ENCODE measurements at regions not wholly inside any gene's neighbourhood (a gene's known extent, or its start where the extent isn't known, plus 50 kb on each side); places are given as distances from the start of the nearest gene placed in this dataset.

- in situ Hi-C loops (cut with MboI) = no loop called here
- CTCF ChIA-PET (ENCODE audit: low intra/inter-chr PET ratio) = no interaction called here
- TF ChIP-seq, protein P1, sequence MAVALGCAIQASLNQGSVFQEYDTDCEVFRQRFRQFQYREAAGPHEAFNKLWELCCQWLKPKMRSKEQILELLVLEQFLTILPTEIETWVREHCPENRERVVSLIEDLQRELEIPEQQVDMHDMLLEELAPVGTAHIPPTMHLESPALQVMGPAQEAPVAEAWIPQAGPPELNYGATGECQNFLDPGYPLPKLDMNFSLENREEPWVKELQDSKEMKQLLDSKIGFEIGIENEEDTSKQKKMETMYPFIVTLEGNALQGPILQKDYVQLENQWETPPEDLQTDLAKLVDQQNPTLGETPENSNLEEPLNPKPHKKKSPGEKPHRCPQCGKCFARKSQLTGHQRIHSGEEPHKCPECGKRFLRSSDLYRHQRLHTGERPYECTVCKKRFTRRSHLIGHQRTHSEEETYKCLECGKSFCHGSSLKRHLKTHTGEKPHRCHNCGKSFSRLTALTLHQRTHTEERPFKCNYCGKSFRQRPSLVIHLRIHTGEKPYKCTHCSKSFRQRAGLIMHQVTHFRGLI (CRISPR knock-in tag; IDR thresholded peaks at IDR 0.05) = no peak
- TF ChIP-seq CBX5 (IDR thresholded peaks at IDR 0.05; ENCODE audit: borderline replicate concordance, low read depth) = no peak
- no peak for TF ChIP-seq SETDB1 (IDR thresholded peaks at IDR 0.05; ENCODE audit: low read length)
- TF ChIP-seq C11orf30 (IDR thresholded peaks at IDR 0.05; ENCODE audit: low read depth) = no peak
- no peak for TF ChIP-seq ZBTB9 (CRISPR knock-in tag; IDR thresholded peaks at IDR 0.05)
- no peak for TF ChIP-seq MTF1 (CRISPR knock-in tag; IDR thresholded peaks at IDR 0.05; ENCODE audit: borderline replicate concordance)
- TF ChIP-seq ZNF586 (CRISPR knock-in tag; conservative IDR thresholded peaks at IDR 0.05) = no peak
- TF ChIP-seq ILK (tag; IDR thresholded peaks at IDR 0.05; ENCODE audit: borderline replicate concordance, low read depth) = no peak
- TF ChIP-seq, protein P2, sequence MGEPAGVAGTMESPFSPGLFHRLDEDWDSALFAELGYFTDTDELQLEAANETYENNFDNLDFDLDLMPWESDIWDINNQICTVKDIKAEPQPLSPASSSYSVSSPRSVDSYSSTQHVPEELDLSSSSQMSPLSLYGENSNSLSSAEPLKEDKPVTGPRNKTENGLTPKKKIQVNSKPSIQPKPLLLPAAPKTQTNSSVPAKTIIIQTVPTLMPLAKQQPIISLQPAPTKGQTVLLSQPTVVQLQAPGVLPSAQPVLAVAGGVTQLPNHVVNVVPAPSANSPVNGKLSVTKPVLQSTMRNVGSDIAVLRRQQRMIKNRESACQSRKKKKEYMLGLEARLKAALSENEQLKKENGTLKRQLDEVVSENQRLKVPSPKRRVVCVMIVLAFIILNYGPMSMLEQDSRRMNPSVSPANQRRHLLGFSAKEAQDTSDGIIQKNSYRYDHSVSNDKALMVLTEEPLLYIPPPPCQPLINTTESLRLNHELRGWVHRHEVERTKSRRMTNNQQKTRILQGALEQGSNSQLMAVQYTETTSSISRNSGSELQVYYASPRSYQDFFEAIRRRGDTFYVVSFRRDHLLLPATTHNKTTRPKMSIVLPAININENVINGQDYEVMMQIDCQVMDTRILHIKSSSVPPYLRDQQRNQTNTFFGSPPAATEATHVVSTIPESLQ (CRISPR knock-in tag; IDR thresholded peaks at IDR 0.05) = no peak
- TF ChIP-seq HDAC2 (IDR thresholded peaks at IDR 0.05) = no peak
- no peak for TF ChIP-seq E2F8 (IDR thresholded peaks at IDR 0.05; ENCODE audit: low read depth, partially characterized antibody)
- TF ChIP-seq ARNT (IDR thresholded peaks at IDR 0.05) = no peak
- TF ChIP-seq, protein P3, sequence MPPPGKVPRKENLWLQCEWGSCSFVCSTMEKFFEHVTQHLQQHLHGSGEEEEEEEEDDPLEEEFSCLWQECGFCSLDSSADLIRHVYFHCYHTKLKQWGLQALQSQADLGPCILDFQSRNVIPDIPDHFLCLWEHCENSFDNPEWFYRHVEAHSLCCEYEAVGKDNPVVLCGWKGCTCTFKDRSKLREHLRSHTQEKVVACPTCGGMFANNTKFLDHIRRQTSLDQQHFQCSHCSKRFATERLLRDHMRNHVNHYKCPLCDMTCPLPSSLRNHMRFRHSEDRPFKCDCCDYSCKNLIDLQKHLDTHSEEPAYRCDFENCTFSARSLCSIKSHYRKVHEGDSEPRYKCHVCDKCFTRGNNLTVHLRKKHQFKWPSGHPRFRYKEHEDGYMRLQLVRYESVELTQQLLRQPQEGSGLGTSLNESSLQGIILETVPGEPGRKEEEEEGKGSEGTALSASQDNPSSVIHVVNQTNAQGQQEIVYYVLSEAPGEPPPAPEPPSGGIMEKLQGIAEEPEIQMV (tag; conservative IDR thresholded peaks at IDR 0.05; ENCODE audit: low read depth) = no peak
- TF ChIP-seq RAD51 (IDR thresholded peaks at IDR 0.05; ENCODE audit: borderline replicate concordance, low read depth) = no peak
These were observed 101.0 kb downstream of the HSPH1 start for GRCh38 chr13:31060655-31061054.

More at GRCh38 chr13:31060655-31061054, 101.0 kb downstream of the HSPH1 start:
- Histone ChIP-seq H3K79me2 (ENCODE audit: control insufficient read depth, insufficient read depth, low read length) (no peaks in the 10 kb centered on the region), H3K4me2 (ENCODE audit: insufficient read depth, low read length) (no peak overlapping the region), H3K27ac (ENCODE audit: extremely low read depth, low read depth, low read length) (no peak overlapping the region), H3K4me1 (replicated peaks in 1 of 2; ENCODE audit: control insufficient read depth in 2 of 2, insufficient read depth in 2 of 2, low read length in 2 of 2) (no peaks in the 10 kb centered on the region), H3K9me1 (ENCODE audit: control insufficient read depth, insufficient read depth, low read length) (no peaks in the 10 kb centered on the region), H4K20me1 (replicated peaks; ENCODE audit: control insufficient read depth, insufficient read depth, low read length) (no peaks in the 10 kb centered on the region), H3K27me3 (ENCODE audit: control insufficient read depth in 2 of 2, insufficient read depth in 2 of 2, low read length in 2 of 2) (no peaks in the 10 kb centered on the region; a peak in 1 of 5 replicates), H3K4me3 (no peak overlapping the region), H3K9ac (ENCODE audit: insufficient read depth in 1 of 2, low read depth in 2 of 2, low read length in 2 of 2) (no peak overlapping the region), H2AFZ (ENCODE audit: low read depth, low read length) (no peak overlapping the region), H3K36me3 (ENCODE audit: control insufficient read depth, insufficient read depth, low read length) (no peaks in the 10 kb centered on the region), H3K9me3 (replicated peaks; ENCODE audit: control insufficient read depth, insufficient read depth, low read depth, low read length) (no peaks in the 10 kb centered on the region)
- intact Hi-C loops (cut with micrococcal nuclease) = no loop called here
- DNase-seq (ENCODE audit: extremely low read depth in 1 of 4, low spot score in 3 of 4) (no peak), ATAC-seq (no peak), FAIRE-seq (no peak)
- no TSS peak for BruUV-seq (replicated peaks)
- POLR2A ChIA-PET = no interaction called here
- WGBS (ENCODE audit: insufficient coverage, low coverage, missing lambda C conversion rate) = 0% methylated on average over 3 of the region's 7 CpGs

Data from K562 (cell line).